Activated naive CD8-positive, alpha-beta T cell treated with anti-CD3 and anti-CD28 coated beads, Interleukin-2, amount 50 U/mL, for 24 hours (primary cell): ENCODE measurements at regions not wholly inside any gene's neighbourhood (a gene's known extent, or its start where the extent isn't known, plus 50 kb on each side); places are given as distances from the start of the nearest gene placed in this dataset.
A peak's percentile ranks its signal among the peaks of the same experiment; 100 is the strongest.

Experiments
- ATAC-seq: fragments of 150-1000 bp; cut with Tn5 transposase; one replicate; pipeline ENCODE4 v1.10.0; 2021
- DNase-seq: peaks from one replicate; pipeline ENCODE4 v3.0.0; 2021
- H3K27ac Mint-ChIP-seq: one replicate; pipeline ENCODE4 v1.8.0; 2021; ENCODE audit warnings: mild to moderate bottlenecking, mixed read lengths
- H3K27me3 Mint-ChIP-seq: one replicate; pipeline ENCODE4 v1.8.0; 2021; ENCODE audit warnings: mixed read lengths
- H3K36me3 Mint-ChIP-seq: one replicate; pipeline ENCODE4 v1.8.0; 2021; ENCODE audit warnings: low read depth, mixed read lengths
- H3K4me1 Mint-ChIP-seq: one replicate; pipeline ENCODE4 v1.8.0; 2021; ENCODE audit warnings: mixed read lengths
- H3K4me3 Mint-ChIP-seq: one replicate; pipeline ENCODE4 v1.8.0; 2021; ENCODE audit warnings: mild to moderate bottlenecking, moderate library complexity, mixed read lengths
- H3K9me3 Mint-ChIP-seq: one replicate; pipeline ENCODE4 v1.8.0; 2021; ENCODE audit warnings: mixed read lengths

- Mint-ChIP-seq H3K4me3 (no peak overlapping the region), H3K36me3 (no peaks in the 10 kb centered on the region)
These were observed 267.8 kb upstream of the MANEA start for GRCh38 chr6:95309545-95309944.

GRCh38 chr6:95318137-95318536, 259.2 kb upstream of the MANEA start:
- no peaks in the 10 kb centered on the region for H3K4me1 Mint-ChIP-seq

More at GRCh38 chr6:95309545-95309944, 267.8 kb upstream of the MANEA start:
- H3K27me3 Mint-ChIP-seq: no peaks in the 10 kb centered on the region
- no peaks in the 10 kb centered on the region for H3K4me1 Mint-ChIP-seq
- ATAC-seq: no peak
- H3K9me3 Mint-ChIP-seq: no peaks in the 10 kb centered on the region
- no peak for DNase-seq
- no peak overlapping the region for H3K27ac Mint-ChIP-seq

GRCh38 chr6:95321126-95321525, 256.2 kb upstream of the MANEA start:
- H3K4me3 Mint-ChIP-seq: no peak overlapping the region
- ATAC-seq (no peak), DNase-seq (no peak)
- H3K36me3 Mint-ChIP-seq: no peaks in the 10 kb centered on the region
- no peaks in the 10 kb centered on the region for H3K9me3 Mint-ChIP-seq
- no peak overlapping the region for H3K27ac Mint-ChIP-seq
- H3K4me1 Mint-ChIP-seq: no peaks in the 10 kb centered on the region
- H3K27me3 Mint-ChIP-seq: no peaks in the 10 kb centered on the region

More at GRCh38 chr6:95318137-95318536, 259.2 kb upstream of the MANEA start:
- ATAC-seq (no peak), DNase-seq (no peak)
- H3K9me3 Mint-ChIP-seq: no peaks in the 10 kb centered on the region
- no peak overlapping the region for H3K4me3 Mint-ChIP-seq
- H3K27me3 Mint-ChIP-seq: no peaks in the 10 kb centered on the region
- H3K27ac Mint-ChIP-seq: no peak overlapping the region
- H3K36me3 Mint-ChIP-seq: no peaks in the 10 kb centered on the region

- DNase-seq: no peak
- no peaks in the 10 kb centered on the region for H3K4me1 Mint-ChIP-seq
- no peaks in the 10 kb centered on the region for H3K9me3 Mint-ChIP-seq
- ATAC-seq: no peak
- H3K27ac Mint-ChIP-seq: no peak overlapping the region
- H3K4me3 Mint-ChIP-seq: no peak overlapping the region
- H3K36me3 Mint-ChIP-seq: no peaks in the 10 kb centered on the region
- H3K27me3 Mint-ChIP-seq: no peaks in the 10 kb centered on the region
These were observed 251.4 kb upstream of the MANEA start for GRCh38 chr6:95325916-95326315.

GRCh38 chr6:95328231-95328630, 249.1 kb upstream of the MANEA start:
- DNase-seq: no peak
- no peak for ATAC-seq
- no peaks in the 10 kb centered on the region for H3K36me3 Mint-ChIP-seq
- no peaks in the 10 kb centered on the region for H3K9me3 Mint-ChIP-seq
- no peak overlapping the region for H3K27ac Mint-ChIP-seq
- H3K4me1 Mint-ChIP-seq: no peaks in the 10 kb centered on the region
- no peak overlapping the region for H3K4me3 Mint-ChIP-seq
- no peaks in the 10 kb centered on the region for H3K27me3 Mint-ChIP-seq

GRCh38 chr6:95352064-95352795, 225.1 kb upstream of the MANEA start:
- no peaks in the 10 kb centered on the region for H3K4me1 Mint-ChIP-seq
- DNase-seq: no peak
- H3K9me3 Mint-ChIP-seq: peaks cover 5% of the 10 kb centered on the region
- H3K4me3 Mint-ChIP-seq: no peak overlapping the region
- ATAC-seq: no peak
- H3K36me3 Mint-ChIP-seq: no peaks in the 10 kb centered on the region
- no peak overlapping the region for H3K27ac Mint-ChIP-seq
- no peaks in the 10 kb centered on the region for H3K27me3 Mint-ChIP-seq

- Mint-ChIP-seq H3K9me3 (peaks cover 5% of the 10 kb centered on the region), H3K4me1 (no peaks in the 10 kb centered on the region), H3K4me3 (no peak overlapping the region), H3K36me3 (no peaks in the 10 kb centered on the region), H3K27me3 (no peaks in the 10 kb centered on the region), H3K27ac (no peak overlapping the region)
- ATAC-seq (no peak), DNase-seq (no peak)
These were observed 222.8 kb upstream of the MANEA start for GRCh38 chr6:95354551-95354950.

GRCh38 chr6:95357380-95358020, 219.8 kb upstream of the MANEA start:
- H3K36me3 Mint-ChIP-seq: no peaks in the 10 kb centered on the region
- H3K4me1 Mint-ChIP-seq: no peaks in the 10 kb centered on the region
- ATAC-seq: no peak
- no peak overlapping the region for H3K4me3 Mint-ChIP-seq
- no peak for DNase-seq
- H3K9me3 Mint-ChIP-seq: peaks cover 5% of the 10 kb centered on the region
- no peaks in the 10 kb centered on the region for H3K27me3 Mint-ChIP-seq
- no peak overlapping the region for H3K27ac Mint-ChIP-seq

GRCh38 chr6:95364016-95364604, 213.2 kb upstream of the MANEA start:
- H3K9me3 Mint-ChIP-seq: no peaks in the 10 kb centered on the region
- H3K36me3 Mint-ChIP-seq: no peaks in the 10 kb centered on the region
- DNase-seq (no peak), ATAC-seq (no peak)
- H3K27me3 Mint-ChIP-seq: no peaks in the 10 kb centered on the region
- H3K4me3 Mint-ChIP-seq: no peak overlapping the region
- no peak overlapping the region for H3K27ac Mint-ChIP-seq
- H3K4me1 Mint-ChIP-seq: no peaks in the 10 kb centered on the region

- Mint-ChIP-seq H3K36me3 (no peaks in the 10 kb centered on the region), H3K27me3 (no peaks in the 10 kb centered on the region), H3K4me1 (no peaks in the 10 kb centered on the region), H3K4me3 (no peak overlapping the region), H3K27ac (no peak overlapping the region), H3K9me3 (no peaks in the 10 kb centered on the region)
- DNase-seq (no peak), ATAC-seq (no peak)
These were observed 211.9 kb upstream of the MANEA start for GRCh38 chr6:95365454-95365853.

- H3K27me3 Mint-ChIP-seq: no peaks in the 10 kb centered on the region
- no peak for DNase-seq
These were observed 210.9 kb upstream of the MANEA start for GRCh38 chr6:95366414-95366813.

GRCh38 chr6:95383878-95384277, 193.5 kb upstream of the MANEA start:
- DNase-seq (no peak), ATAC-seq (no peak)
- Mint-ChIP-seq H3K9me3 (peaks cover 5% of the 10 kb centered on the region), H3K27me3 (no peaks in the 10 kb centered on the region), H3K27ac (no peak overlapping the region), H3K4me1 (no peaks in the 10 kb centered on the region), H3K36me3 (no peaks in the 10 kb centered on the region), H3K4me3 (no peak overlapping the region)

More at GRCh38 chr6:95366414-95366813, 210.9 kb upstream of the MANEA start:
- Mint-ChIP-seq H3K4me1 (no peaks in the 10 kb centered on the region), H3K36me3 (no peaks in the 10 kb centered on the region), H3K9me3 (no peaks in the 10 kb centered on the region), H3K4me3 (no peak overlapping the region), H3K27ac (no peak overlapping the region)
- ATAC-seq: no peak

GRCh38 chr6:95384988-95385387, 192.3 kb upstream of the MANEA start:
- no peaks in the 10 kb centered on the region for H3K4me1 Mint-ChIP-seq
- H3K4me3 Mint-ChIP-seq: no peak overlapping the region
- DNase-seq (no peak), ATAC-seq (no peak)
- H3K27ac Mint-ChIP-seq: no peak overlapping the region
- H3K9me3 Mint-ChIP-seq: peaks cover 4% of the 10 kb centered on the region
- H3K27me3 Mint-ChIP-seq: no peaks in the 10 kb centered on the region
- no peaks in the 10 kb centered on the region for H3K36me3 Mint-ChIP-seq

- peak; percentile 24 for ATAC-seq
- Mint-ChIP-seq H3K9me3 (no peaks in the 10 kb centered on the region), H3K36me3 (no peaks in the 10 kb centered on the region), H3K4me3 (no peak overlapping the region), H3K27ac (no peak overlapping the region), H3K4me1 (no peaks in the 10 kb centered on the region), H3K27me3 (no peaks in the 10 kb centered on the region)
- no peak for DNase-seq
These were observed 189.5 kb upstream of the MANEA start for GRCh38 chr6:95387845-95388244.

- Mint-ChIP-seq H3K36me3 (no peaks in the 10 kb centered on the region), H3K27me3 (no peaks in the 10 kb centered on the region), H3K27ac (no peak overlapping the region), H3K4me3 (no peak overlapping the region), H3K9me3 (no peaks in the 10 kb centered on the region), H3K4me1 (no peaks in the 10 kb centered on the region)
- DNase-seq (no peak), ATAC-seq (no peak)
These were observed 172.6 kb upstream of the MANEA start for GRCh38 chr6:95404777-95405176.
